GM18907 (cell line): ENCODE measurements at regions not wholly inside any gene's neighbourhood (a gene's known extent, or its start where the extent isn't known, plus 50 kb on each side); places are given as distances from the start of the nearest gene placed in this dataset.
"Not testable (repeated sequence)": the region's sequence is repeated elsewhere in the genome, so short reads cannot be mapped to it uniquely, and the experiment has no call there.

Source experiments
- ATAC-seq: cut with Tn5 transposase; IDR thresholded peaks from one replicate; pipeline ENCODE4 v1.9.1; 2021; ENCODE audit warnings: mild to moderate bottlenecking, moderate library complexity; ENCODE audit not compliant: unreplicated experiment

DNA sequence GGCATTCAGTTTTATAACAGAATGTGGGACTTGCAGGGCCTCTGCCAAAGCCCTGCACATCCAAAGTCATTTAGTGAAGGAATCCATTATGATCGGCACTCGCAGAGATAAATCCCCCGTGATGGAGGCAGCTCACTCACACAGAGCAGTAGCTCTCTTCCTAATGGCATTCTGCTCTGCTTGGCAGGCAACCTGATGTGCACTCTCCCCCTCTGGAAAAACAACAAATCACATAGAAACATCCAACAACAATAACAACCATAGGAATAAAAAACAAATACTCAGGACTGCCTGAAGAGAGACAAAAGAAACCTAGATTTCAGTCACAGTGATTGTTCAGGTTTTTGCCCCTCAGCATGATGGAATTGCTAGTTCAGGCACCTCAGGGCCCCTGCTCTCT is 59.7 kb downstream of the NAA11 start:
- no peak for ATAC-seq

GRCh38 chr4:79259242-79259641 is 66.6 kb downstream of the NAA11 start:
- no peak for ATAC-seq

GRCh38 chr4:79258614-79259176 is 67.2 kb downstream of the NAA11 start:
- no peak for ATAC-seq

DNA sequence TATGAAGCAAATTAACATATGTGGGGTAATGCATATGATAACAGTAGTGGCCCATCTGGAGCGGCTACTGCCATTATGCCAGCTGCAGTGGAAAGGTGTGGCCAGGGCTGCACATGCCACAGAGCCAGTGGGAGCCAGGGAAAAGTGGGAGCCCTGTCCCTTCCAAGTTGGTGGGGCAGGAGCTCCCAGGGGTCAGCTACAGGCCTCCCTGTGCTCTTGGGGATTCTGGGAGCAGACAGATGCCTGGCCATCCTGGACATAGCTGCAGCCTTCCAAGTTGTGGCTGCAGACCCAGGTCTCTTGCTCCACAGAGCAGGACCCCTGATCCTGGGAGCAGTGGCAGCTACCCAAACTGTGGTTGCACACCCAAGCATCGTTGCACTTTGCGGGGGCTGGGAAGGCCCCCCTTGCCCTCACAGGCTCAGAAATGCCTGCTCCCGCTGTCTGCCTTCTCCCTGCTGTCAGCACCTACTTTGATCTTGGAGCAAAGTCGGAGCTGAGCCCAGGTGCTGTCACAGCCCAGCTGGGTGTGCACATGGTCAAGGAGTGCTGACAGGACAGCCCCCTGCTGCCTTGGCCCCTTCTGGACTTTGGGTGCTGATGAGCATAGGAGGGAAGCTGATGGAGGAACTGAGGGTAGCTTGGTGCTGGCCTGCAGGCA is 67.8 kb downstream of the NAA11 start:
- ATAC-seq, result no peak

DNA sequence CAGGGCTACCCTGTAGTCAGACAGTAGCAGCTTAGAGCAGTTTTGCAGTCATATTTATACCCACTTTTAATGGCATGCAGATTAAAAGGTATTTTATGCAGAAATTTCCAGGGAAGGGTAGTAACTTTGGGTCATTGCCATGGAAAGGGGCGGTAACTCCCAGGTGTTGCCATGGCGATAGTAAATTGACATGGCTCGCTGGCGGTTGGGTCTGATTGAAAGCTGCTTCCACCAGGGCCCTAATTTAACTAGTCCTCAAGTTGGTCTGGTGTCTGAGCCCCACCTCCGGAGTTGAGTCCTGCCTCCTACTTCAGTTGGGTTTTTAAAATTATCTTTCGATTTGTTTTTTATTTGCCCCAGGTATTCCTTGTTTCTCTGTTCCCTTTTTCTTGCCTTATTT is 70.1 kb downstream of the NAA11 start:
- ATAC-seq, result no peak

GRCh38 chr4:79253924-79254323 is 71.9 kb downstream of the NAA11 start:
- ATAC-seq, result no peak

DNA sequence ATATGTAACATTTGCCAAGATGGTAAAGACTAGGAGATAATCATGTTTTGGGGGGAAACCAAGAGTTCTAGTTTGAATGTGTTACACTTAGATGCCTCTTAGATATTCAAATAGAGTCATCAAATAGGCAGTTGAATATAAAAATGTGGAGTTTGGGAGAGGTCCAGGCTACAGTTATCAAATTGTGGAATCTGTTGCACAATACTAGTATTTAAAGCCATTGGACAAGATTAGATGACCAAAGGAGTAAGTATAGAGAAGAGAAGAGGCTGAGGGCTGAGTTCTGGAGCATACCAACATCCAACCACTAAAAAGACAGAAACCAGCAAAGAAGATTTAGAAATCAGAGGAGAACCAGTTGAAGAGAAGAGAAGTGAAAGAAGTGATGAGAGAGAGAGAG is 72.7 kb downstream of the NAA11 start:
- ATAC-seq, result no peak

GRCh38 chr4:79250887-79251286 is 75.0 kb downstream of the NAA11 start:
- no peak for ATAC-seq

DNA sequence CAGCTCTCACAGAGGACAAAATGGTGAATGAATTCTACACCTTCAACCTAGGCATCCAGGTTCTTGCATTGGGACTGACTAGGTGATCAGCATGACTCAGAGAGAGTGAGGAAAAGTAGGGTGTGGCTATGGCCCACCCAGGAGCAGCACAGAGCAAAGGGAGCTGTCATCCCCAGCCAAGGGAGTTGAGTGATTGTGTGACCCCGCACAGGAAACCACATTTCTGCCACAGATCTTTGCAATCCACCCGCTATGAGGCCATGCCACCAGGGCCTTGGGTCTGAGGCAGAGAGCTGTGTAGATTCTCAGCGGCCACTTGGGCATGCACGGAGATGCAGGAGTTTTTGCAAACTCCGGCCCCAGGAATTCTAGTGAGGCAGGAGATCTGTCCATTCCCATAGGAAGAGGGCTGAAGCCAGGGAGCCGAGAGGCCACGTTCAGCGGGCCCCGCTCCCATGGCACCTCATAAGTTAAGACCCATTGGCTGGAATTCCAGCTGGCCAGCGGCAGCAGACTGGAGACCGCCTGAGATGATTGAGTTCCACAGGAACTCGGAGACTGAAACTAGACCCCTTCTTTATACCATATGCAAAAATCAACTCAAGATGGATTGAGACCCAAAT is 75.9 kb downstream of the NAA11 start:
- ATAC-seq, result peak; percentile 87

DNA sequence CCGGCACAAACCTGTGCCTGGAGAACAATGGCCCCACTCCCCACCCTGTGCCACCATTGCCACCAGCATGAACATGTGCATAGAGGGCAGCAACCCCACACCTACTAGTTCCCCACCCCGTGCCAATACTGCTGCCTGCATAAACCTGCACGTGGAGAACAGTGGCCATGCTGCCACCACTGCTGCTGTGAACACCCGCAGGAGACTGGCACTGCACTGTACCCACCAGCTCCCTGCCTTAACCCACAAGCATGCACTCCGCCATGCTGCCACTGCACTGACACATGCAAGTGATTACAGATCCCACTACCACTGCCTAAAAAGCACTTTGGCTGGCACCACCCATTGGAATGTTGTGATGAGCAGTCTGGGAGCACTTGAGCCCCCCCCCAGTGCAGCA is 77.3 kb downstream of the NAA11 start:
- ATAC-seq, result no peak

DNA sequence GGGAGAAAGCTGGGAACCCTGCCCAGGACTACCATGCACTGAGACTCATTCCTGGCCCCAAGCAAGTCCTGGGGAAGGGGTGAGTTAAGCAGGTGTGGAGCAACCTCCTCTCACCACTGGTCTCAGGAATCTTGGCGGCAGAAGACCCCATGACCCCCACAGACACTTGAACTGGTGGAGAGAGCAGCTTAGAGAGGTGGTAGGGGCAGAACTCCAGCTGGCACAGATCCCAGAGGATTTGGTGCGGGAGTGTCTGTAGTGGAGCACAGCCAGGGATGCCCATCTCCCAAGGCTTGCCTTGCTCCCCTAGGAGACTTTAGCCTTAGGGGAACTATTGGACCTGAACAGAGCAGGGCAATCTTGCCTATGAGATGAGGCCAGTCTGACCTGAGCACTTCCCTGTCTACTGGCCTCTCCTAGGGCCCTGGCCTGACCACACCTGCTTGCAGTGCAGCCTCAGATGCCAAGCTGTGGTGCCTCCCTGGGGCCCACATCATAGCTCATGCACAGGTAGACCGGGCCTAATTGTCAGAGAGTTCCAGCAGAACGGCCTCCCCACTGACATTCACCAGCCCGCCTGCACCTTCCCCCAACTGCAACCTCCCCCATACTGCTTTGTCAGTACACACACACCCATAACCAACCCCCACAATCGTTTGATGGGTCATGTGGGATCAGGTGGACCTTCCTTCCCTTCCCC is 78.0 kb downstream of the NAA11 start:
- ATAC-seq, result no peak

- not testable (repeated sequence) for ATAC-seq
Measured at GRCh38 chr4:79245200-79245940, 80.5 kb downstream of the NAA11 start.

- no peak for ATAC-seq
Measured at GRCh38 chr4:79241846-79242245, 84.0 kb downstream of the NAA11 start.

- ATAC-seq, result no peak
Measured at GRCh38 chr4:79237851-79238250, 88.0 kb downstream of the NAA11 start.

DNA sequence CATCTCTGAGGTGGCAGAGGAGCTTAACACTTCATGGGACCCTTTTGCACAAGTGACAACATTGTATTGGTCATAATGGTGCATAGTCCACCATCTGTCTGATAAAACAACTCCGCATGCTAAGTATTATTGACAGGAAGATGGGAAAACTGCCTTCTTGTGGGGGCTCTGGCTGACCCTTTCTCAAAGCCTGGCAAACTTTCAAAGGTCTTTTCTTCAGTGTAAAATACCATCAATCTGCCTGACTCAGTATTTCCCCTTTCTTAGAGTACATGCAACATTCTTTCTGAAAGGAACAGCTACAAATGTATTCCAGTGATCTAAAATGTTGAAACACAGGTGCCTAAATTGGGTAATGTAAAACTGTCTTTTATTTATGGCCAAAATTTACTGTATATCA is 89.1 kb downstream of the NAA11 start:
- no peak for ATAC-seq

DNA sequence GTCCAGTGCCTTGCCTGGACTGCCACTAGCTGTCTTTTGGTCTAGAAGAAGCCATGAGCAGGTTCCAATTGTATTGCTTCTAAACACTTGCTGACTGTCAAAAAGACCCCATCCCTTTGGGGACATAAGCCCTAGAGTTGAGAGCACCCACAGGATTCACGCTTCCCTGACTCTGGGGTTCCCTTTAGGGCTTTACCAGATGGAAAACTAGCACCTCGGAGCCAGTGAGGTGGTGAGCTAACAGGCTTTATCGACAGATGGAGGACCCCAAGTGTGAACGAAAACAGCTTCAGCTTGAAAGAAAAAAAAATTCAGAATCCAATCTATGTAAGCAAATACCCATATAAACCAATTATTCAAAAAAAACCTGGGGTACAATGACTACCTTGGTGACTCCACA is 90.8 kb downstream of the NAA11 start:
- ATAC-seq, result no peak

DNA sequence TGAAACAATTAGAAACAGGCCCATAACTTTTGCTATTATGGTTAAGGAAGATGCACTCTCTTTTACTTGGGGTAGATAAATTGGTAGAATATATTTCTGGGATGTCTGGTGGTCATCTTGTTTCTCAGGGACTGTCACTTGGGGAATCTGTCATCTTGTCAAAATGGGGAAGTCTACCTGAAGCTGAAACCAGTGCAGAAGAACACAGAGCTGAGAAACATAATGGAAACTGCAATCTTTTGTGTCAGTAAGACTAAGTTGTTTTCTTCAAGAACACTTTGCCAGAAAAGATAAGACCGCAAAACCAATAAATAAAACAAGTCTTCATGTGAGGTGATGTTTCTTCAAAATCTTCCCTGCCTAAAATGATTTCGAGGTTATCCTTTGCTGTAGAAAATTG is 92.0 kb downstream of the NAA11 start:
- ATAC-seq, result peak; percentile 53

DNA sequence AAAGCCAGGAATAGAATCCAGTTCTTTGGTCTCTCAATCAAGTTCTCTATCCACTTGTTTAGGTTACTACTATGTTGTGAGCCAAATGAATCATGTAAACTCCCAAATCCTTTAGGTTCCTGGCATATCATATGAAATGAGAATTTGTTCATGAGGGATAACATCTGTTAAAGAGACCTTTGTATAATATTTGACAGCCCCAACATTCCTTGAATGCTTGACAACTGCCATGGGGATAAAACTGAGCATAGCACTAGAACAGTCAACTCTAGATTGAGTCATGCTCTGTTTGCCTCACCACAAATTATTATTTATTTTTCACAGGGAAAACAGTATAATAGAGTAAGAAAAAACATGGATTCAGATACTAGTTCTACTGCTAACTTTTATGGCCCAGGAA is 93.3 kb downstream of the NAA11 start:
- ATAC-seq, result no peak

DNA sequence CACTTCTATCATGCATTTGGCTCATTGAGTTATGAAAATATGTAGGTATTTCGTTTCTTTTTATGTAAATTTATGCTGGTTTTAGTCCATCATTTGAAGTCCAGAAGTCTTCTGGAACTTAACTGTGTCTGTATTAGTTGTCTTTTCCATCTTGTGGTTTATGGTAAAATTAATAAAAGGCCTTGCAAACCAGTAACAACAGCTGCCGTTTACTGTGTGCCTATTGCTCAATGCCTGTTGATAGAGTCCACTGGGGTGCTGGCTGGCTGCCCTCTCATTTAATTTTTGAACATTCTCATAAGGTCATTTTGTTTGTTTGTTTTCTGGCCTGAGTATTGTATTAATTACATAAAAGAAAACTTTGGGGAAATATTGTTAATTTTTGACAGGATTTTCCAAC is 98.0 kb downstream of the NAA11 start:
- ATAC-seq, result no peak

DNA sequence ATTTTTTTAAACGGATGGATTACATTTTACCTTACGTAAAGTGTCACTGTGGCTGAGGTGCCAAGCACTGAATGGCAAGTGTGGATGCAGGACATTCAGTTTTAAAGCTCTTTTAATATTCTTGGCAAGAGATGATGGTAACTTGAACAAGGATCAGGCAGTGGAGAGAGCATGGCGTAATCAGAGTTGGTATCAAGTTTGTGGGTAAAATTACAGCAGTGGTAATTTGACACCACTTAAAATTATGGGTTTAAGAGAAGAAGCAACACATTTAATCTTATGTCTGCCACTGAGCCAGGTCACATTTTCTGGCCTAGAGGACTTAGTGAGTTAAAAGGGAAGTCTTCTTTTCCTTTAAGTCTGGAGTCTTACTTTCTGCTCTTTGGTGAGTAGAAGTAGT is 100.5 kb downstream of the NAA11 start:
- no peak for ATAC-seq

- no peak for ATAC-seq
Measured at GRCh38 chr4:79224777-79225104, 101.1 kb downstream of the NAA11 start.
